ENCODE measurements at regions not wholly inside any gene's neighbourhood (a gene's known extent, or its start where the extent isn't known, plus 50 kb on each side); places are given as distances from the start of the nearest gene placed in this dataset.

DNA sequence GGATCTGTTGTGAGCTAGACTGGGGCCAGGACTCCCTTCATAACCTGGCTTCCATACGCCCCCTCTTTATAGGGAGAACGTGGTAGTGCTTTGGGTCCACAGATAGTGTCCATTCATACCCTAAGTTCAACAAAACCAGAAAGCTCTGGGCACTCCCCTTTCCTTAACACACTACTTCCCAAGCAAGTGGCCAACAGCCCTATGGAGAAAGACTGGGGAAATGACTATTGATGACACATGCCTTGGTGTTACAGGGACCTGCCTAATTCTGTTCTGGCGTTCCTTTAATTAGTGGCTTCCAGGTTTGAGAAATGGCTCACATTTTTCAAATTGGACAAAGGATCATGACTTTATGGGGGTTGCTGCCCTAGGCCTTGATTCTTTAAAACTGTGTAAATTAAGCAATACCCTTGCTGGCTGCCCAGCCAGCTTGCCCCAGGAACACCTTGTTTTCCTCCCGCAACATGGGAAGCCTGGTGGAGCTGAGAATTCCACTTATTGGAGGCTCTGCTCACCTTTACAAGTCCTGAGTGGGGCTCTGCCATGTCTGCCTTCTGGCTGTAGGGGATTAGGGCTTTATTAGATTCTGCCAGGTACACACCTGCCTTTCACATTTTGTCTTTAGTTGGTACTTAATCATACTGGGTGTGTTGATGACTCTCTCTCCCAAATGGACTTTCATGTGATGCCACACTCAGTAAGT, 61.1 kb downstream of the RGS12 start:
- Mint-ChIP-seq H3K36me3 (peaks cover 31% of the 10 kb centered on the region), H3K4me1 (no peaks in the 10 kb centered on the region), H3K27ac (no peak overlapping the region), H3K9me3 (peaks cover 22% of the 10 kb centered on the region), H3K4me3 (no peak overlapping the region), H3K27me3 (ENCODE audit: low read depth) (no peaks in the 10 kb centered on the region)
- no peak for DNase-seq (ENCODE audit: low spot score in 2 of 2, unreplicated experiment in 2 of 2)
- TF ChIP-seq, protein P1, sequence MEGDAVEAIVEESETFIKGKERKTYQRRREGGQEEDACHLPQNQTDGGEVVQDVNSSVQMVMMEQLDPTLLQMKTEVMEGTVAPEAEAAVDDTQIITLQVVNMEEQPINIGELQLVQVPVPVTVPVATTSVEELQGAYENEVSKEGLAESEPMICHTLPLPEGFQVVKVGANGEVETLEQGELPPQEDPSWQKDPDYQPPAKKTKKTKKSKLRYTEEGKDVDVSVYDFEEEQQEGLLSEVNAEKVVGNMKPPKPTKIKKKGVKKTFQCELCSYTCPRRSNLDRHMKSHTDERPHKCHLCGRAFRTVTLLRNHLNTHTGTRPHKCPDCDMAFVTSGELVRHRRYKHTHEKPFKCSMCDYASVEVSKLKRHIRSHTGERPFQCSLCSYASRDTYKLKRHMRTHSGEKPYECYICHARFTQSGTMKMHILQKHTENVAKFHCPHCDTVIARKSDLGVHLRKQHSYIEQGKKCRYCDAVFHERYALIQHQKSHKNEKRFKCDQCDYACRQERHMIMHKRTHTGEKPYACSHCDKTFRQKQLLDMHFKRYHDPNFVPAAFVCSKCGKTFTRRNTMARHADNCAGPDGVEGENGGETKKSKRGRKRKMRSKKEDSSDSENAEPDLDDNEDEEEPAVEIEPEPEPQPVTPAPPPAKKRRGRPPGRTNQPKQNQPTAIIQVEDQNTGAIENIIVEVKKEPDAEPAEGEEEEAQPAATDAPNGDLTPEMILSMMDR (IDR thresholded peaks at IDR 0.05; ENCODE audit: unreplicated experiment): no peak

DNA sequence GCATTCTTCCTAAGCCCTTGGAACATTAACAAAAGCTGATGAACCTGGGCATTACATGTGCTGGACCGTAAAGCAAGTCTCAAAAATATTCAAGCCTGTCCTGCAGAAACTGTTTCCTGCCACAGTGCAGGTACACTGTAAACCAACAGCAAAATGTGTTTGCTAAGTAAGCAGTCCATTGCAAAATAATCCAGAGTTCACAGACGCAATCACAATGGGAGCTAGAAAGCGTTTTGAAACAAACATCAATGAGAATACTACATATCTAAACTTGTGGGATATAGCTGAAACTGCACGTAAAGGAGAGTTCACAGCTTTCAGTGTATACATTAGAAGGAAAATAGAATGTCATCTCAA, 61.6 kb downstream of the RGS12 start:
- DNase-seq (ENCODE audit: low spot score in 2 of 2, unreplicated experiment in 2 of 2): no peak
- Mint-ChIP-seq H3K4me3 (no peak overlapping the region), H3K27me3 (ENCODE audit: low read depth) (no peaks in the 10 kb centered on the region), H3K9me3 (peaks cover 22% of the 10 kb centered on the region), H3K36me3 (peaks cover 31% of the 10 kb centered on the region), H3K27ac (no peak overlapping the region), H3K4me1 (no peaks in the 10 kb centered on the region)
- TF ChIP-seq, protein P1 (IDR thresholded peaks at IDR 0.05; ENCODE audit: unreplicated experiment): no peak

DNA sequence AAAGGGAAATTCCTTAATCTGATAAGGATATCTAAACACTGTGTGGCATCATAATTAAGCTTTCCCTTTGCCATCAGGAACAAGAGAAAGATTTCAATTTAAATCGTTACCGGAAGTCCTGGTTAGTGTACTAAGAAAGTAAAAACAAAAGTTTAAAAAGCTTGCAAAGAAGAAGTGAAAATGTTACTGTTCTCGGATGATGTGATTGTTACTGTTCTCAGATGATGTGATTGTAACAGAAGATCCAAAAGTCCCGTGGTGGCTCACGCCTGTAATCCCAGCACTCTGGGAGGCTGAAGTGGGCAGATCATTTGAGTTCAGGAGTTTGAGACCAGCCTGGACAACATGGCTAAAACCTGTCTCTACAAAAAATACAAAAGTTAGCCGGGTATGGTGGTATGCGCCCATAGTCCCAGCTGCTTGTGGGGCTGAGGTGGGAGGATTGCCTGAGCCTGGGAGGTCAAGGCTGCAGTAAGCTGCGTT, 62.5 kb downstream of the RGS12 start:
- H3K4me1 Mint-ChIP-seq: peaks cover 5% of the 10 kb centered on the region
- H3K9me3 Mint-ChIP-seq: peaks cover 22% of the 10 kb centered on the region
- no peak for DNase-seq (ENCODE audit: low spot score in 2 of 2, unreplicated experiment in 2 of 2)
- TF ChIP-seq, protein P1 (IDR thresholded peaks at IDR 0.05; ENCODE audit: unreplicated experiment): no peak
- peaks cover 31% of the 10 kb centered on the region for H3K36me3 Mint-ChIP-seq
- H3K27me3 Mint-ChIP-seq (ENCODE audit: low read depth): no peaks in the 10 kb centered on the region
- H3K4me3 Mint-ChIP-seq: no peak overlapping the region
- no peak overlapping the region for H3K27ac Mint-ChIP-seq

DNA sequence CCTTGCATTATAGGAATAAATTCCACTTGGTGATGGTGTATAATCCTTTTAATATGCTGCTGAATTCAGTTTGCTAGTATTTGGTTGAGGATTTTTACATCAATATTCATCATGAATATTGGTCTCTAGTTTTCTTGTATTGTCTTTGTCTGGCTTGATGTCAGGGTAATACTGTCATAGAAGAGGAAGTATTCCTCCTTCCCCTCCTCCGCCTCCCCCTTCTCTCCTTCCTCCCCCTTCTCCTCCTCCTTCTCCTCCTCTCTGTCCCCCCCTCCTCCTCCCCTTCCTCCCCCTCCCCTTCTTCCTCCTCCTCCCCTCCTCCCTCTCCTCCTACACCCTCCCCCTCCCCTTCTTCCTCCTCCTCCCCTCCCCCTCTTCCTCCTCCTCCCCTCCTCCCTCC, 65.8 kb downstream of the RGS12 start:
- no peak overlapping the region for H3K27ac Mint-ChIP-seq
- H3K36me3 Mint-ChIP-seq: peaks cover 19% of the 10 kb centered on the region
- H3K27me3 Mint-ChIP-seq (ENCODE audit: low read depth): no peaks in the 10 kb centered on the region
- peaks cover 8% of the 10 kb centered on the region for H3K4me1 Mint-ChIP-seq
- peaks cover 22% of the 10 kb centered on the region for H3K9me3 Mint-ChIP-seq
- TF ChIP-seq, protein P1 (IDR thresholded peaks at IDR 0.05; ENCODE audit: unreplicated experiment): no peak
- DNase-seq (ENCODE audit: low spot score in 2 of 2, unreplicated experiment in 2 of 2): no peak
- no peak overlapping the region for H3K4me3 Mint-ChIP-seq

DNA sequence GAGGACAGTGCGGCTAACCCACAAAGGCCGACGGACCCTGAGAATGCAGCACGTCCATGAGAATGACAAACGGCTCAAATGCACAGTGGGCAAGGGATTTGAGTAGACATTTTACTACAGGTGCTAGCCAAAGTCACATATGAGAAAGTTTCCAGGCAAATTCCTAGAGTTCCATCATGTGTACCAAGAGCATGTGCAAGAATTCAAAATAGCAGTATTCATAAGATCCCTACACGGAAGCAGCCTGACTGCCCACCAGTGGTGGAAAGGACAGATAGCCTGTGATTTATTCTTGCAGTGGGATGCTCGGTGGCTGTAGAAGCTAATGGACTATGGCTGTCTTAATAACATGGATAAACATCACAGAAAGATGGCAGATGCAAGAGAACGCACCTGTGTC, 68.0 kb downstream of the RGS12 start:
- no peak overlapping the region for H3K27ac Mint-ChIP-seq
- no peak for DNase-seq (ENCODE audit: low spot score in 2 of 2, unreplicated experiment in 2 of 2)
- no peak overlapping the region for H3K4me3 Mint-ChIP-seq
- H3K27me3 Mint-ChIP-seq (ENCODE audit: low read depth): no peaks in the 10 kb centered on the region
- peaks cover 22% of the 10 kb centered on the region for H3K9me3 Mint-ChIP-seq
- H3K36me3 Mint-ChIP-seq: peaks cover 19% of the 10 kb centered on the region
- peaks cover 8% of the 10 kb centered on the region for H3K4me1 Mint-ChIP-seq
- TF ChIP-seq, protein P1 (IDR thresholded peaks at IDR 0.05; ENCODE audit: unreplicated experiment): no peak

All from mesothelial cell of epicardium (in vitro differentiated cells).